ENCODE measurements at regions not wholly inside any gene's neighbourhood (a gene's known extent, or its start where the extent isn't known, plus 50 kb on each side); places are given as distances from the start of the nearest gene placed in this dataset.

- POLR2A ChIA-PET, result no interaction called here
- no peaks in the 10 kb centered on the region; the same call in 1 of the 2 replicates for H3K27me3 ChIP-seq (ENCODE audit: control insufficient read depth, insufficient read depth, low read length)
- CTCF ChIA-PET, result no interaction called here
- in situ Hi-C loops (cut with HindIII; ENCODE audit: low pct_unique_long_range_greater_than_20kb, low sequenced_read_pairs) (no loop called here), intact Hi-C loops (cut with micrococcal nuclease; ENCODE audit: unreplicated experiment) (no loop called here)
- DNase-seq (ENCODE audit: low read depth, low spot score) (no peak), ATAC-seq (no peak)
- no peak overlapping the region for H3K27ac ChIP-seq (ENCODE audit: low read length)
- TF ChIP-seq POLR2AphosphoS5 (IDR thresholded peaks at IDR 0.05; ENCODE audit: low read depth, low read length), result no peak
- TF ChIP-seq SIN3A (IDR thresholded peaks at IDR 0.05; ENCODE audit: borderline replicate concordance, insufficient read depth, low read depth, low read length), result no peak
- TF ChIP-seq, protein P1, sequence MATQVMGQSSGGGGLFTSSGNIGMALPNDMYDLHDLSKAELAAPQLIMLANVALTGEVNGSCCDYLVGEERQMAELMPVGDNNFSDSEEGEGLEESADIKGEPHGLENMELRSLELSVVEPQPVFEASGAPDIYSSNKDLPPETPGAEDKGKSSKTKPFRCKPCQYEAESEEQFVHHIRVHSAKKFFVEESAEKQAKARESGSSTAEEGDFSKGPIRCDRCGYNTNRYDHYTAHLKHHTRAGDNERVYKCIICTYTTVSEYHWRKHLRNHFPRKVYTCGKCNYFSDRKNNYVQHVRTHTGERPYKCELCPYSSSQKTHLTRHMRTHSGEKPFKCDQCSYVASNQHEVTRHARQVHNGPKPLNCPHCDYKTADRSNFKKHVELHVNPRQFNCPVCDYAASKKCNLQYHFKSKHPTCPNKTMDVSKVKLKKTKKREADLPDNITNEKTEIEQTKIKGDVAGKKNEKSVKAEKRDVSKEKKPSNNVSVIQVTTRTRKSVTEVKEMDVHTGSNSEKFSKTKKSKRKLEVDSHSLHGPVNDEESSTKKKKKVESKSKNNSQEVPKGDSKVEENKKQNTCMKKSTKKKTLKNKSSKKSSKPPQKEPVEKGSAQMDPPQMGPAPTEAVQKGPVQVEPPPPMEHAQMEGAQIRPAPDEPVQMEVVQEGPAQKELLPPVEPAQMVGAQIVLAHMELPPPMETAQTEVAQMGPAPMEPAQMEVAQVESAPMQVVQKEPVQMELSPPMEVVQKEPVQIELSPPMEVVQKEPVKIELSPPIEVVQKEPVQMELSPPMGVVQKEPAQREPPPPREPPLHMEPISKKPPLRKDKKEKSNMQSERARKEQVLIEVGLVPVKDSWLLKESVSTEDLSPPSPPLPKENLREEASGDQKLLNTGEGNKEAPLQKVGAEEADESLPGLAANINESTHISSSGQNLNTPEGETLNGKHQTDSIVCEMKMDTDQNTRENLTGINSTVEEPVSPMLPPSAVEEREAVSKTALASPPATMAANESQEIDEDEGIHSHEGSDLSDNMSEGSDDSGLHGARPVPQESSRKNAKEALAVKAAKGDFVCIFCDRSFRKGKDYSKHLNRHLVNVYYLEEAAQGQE (IDR thresholded peaks at IDR 0.05; ENCODE audit: insufficient read depth in 1 of 2, low read depth in 2 of 2, low read length in 1 of 2), result no peak
- no peak for TF ChIP-seq CTCF (IDR thresholded peaks at IDR 0.05)
- TF ChIP-seq TCF7L2 (IDR thresholded peaks at IDR 0.05; ENCODE audit: low read depth, low read length), result no peak
- no peaks in the 10 kb centered on the region for H3K9me3 ChIP-seq (ENCODE audit: control insufficient read depth, insufficient read depth, low read depth, low read length)
- no peak overlapping the region for H3K4me3 ChIP-seq (ENCODE audit: low read depth in 2 of 2, low read length in 2 of 2)
- H3K4me1 ChIP-seq (ENCODE audit: control insufficient read depth, insufficient read depth, low read length), result no peaks in the 10 kb centered on the region
- H3K36me3 ChIP-seq (ENCODE audit: control insufficient read depth, insufficient read depth, low read length), result no peaks in the 10 kb centered on the region
- no TSS peak for BruUV-seq (replicated peaks)
Measured at GRCh38 chr1:177825276-177825901, 144.5 kb downstream of the SEC16B start.

DNA sequence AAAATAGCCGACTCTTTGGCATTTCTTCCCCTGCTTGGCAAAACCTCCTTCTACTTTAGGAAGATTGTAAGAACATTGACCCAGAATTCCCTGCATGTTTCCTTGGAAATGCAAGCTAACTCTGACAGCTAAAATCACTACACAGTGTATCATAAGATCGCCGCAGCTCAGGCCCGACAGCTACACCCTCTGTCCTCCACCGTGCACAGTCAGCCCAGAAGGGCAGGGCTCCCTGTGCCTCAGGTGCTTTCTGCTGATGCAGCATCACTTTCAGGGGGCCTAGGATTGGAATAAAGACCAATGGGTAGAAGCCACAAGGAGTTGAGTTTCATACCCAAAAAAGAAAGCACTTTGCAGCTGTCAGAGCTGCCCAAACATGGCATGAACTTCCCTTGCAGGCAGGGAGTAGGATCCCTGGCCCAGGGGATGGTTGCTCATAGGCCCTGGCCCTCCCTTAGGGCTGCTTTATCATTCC lies 145.3 kb downstream of the SEC16B start:
- Histone ChIP-seq H3K36me3 (ENCODE audit: control insufficient read depth, insufficient read depth, low read length) (no peaks in the 10 kb centered on the region), H3K27me3 (ENCODE audit: control insufficient read depth, insufficient read depth, low read length) (no peaks in the 10 kb centered on the region; the same call in 1 of the 2 replicates), H3K4me3 (ENCODE audit: low read depth in 2 of 2, low read length in 2 of 2) (no peak overlapping the region), H3K9me3 (ENCODE audit: control insufficient read depth, insufficient read depth, low read depth, low read length) (no peaks in the 10 kb centered on the region), H3K27ac (ENCODE audit: low read length) (no peak overlapping the region), H3K4me1 (ENCODE audit: control insufficient read depth, insufficient read depth, low read length) (no peaks in the 10 kb centered on the region)
- intact Hi-C loops (cut with micrococcal nuclease; ENCODE audit: unreplicated experiment), result no loop called here
- in situ Hi-C loops (cut with HindIII; ENCODE audit: low pct_unique_long_range_greater_than_20kb, low sequenced_read_pairs), result no loop called here
- no peak for ATAC-seq
- TF ChIP-seq, protein P1 (IDR thresholded peaks at IDR 0.05; ENCODE audit: insufficient read depth in 1 of 2, low read depth in 2 of 2, low read length in 1 of 2), result no peak
- TF ChIP-seq CTCF (IDR thresholded peaks at IDR 0.05), result no peak
- no peak for TF ChIP-seq SIN3A (IDR thresholded peaks at IDR 0.05; ENCODE audit: borderline replicate concordance, insufficient read depth, low read depth, low read length)
- TF ChIP-seq TCF7L2 (IDR thresholded peaks at IDR 0.05; ENCODE audit: low read depth, low read length), result no peak
- POLR2A ChIA-PET, result no interaction called here
- CTCF ChIA-PET, result no interaction called here
- no peak for DNase-seq (ENCODE audit: low read depth, low spot score)
- BruUV-seq (replicated peaks), result no TSS peak

Data from Panc1 (cell line).